Suprapubic skin (tissue), 4 donors: ENCODE measurements at regions not wholly inside any gene's neighbourhood (a gene's known extent, or its start where the extent isn't known, plus 50 kb on each side); places are given as distances from the start of the nearest gene placed in this dataset.

ENCODE experiments used
- DNase-seq, 2 donors: peaks; one replicate each; pipeline ENCODE4 v3.0.0-alpha.2; 2019; ENCODE audit warnings: low spot score in 2 of 2
- H3K27ac ChIP-seq: fragments of 200-600 bp; sonication (generic); one replicate; pipeline ENCODE4 v1.5.1; 2019
- H3K27me3 ChIP-seq: fragments of 200-600 bp; sonication (generic); one replicate; pipeline ENCODE4 v1.5.1; 2019
- H3K36me3 ChIP-seq: fragments of 200-600 bp; sonication (generic); one replicate; pipeline ENCODE4 v1.5.1; 2019
- H3K4me1 ChIP-seq: fragments of 200-600 bp; sonication (generic); one replicate; pipeline ENCODE4 v1.5.1; 2019
- H3K4me3 ChIP-seq: fragments of 200-600 bp; sonication (generic); one replicate; pipeline ENCODE4 v1.5.1; 2019; ENCODE audit warnings: mild to moderate bottlenecking
- H3K9me3 ChIP-seq: fragments of 200-600 bp; sonication (generic); one replicate; pipeline ENCODE4 v1.5.1; 2019
- CTCF ChIP-seq, 2 donors: fragments of 200-600 bp in 1 of 2; fragments of 450-650 bp in 1 of 2; sonication (generic) in 1 of 2; IDR thresholded peaks; one replicate each; pipeline ENCODE4 v1.5.1; 2016 to 2019; ENCODE audit warnings: antibody characterized with exemption in 2 of 2, mild to moderate bottlenecking in 1 of 2, moderate library complexity in 1 of 2
- EP300 ChIP-seq: sonication (generic); formaldehyde crosslinking; IDR thresholded peaks from one replicate; pipeline ENCODE4 v1.6.1; 2017; ENCODE audit warnings: antibody characterized with exemption
- POLR2A ChIP-seq, 2 donors: fragments of 450-650 bp; IDR thresholded peaks; one replicate each; pipeline ENCODE4 v1.6.1; 2017; ENCODE audit warnings: antibody characterized with exemption in 2 of 2, mild to moderate bottlenecking in 2 of 2, moderate library complexity in 2 of 2
- POLR2AphosphoS5 ChIP-seq, 3 donors: sonication (generic); formaldehyde crosslinking; IDR thresholded peaks; one replicate each; pipeline ENCODE4 v1.6.1; 2017; ENCODE audit warnings: antibody characterized with exemption in 3 of 3
- WGBS: methylation state at CpG from one replicate; pipeline ENCODE4 v1.1.5; 2018; 5-methylcytosine and 5-hydroxymethylcytosine counted together

- Histone ChIP-seq H3K4me1 (peaks cover 4% of the 10 kb centered on the region), H3K36me3 (no peaks in the 10 kb centered on the region), H3K9me3 (no peaks in the 10 kb centered on the region), H3K4me3 (no peak overlapping the region), H3K27me3 (no peaks in the 10 kb centered on the region), H3K27ac (no peak overlapping the region)
- TF ChIP-seq EP300 (no peak), POLR2A (IDR thresholded peaks at IDR 0.05) (no peak), CTCF (IDR thresholded peaks at IDR 0.05) (no peak), POLR2AphosphoS5 (IDR thresholded peaks at IDR 0.05) (no peak)
- WGBS = 49% methylated on average over 2 of the region's 2 CpGs
- no peak for DNase-seq
Observed at GRCh38 chr5:145598983-145599382, 236.2 kb downstream of the PRELID2 start.

GRCh38 chr5:145598184-145598583 lies 237.0 kb downstream of the PRELID2 start:
- Histone ChIP-seq H3K27me3 (no peaks in the 10 kb centered on the region), H3K9me3 (no peaks in the 10 kb centered on the region), H3K36me3 (no peaks in the 10 kb centered on the region), H3K4me1 (peaks cover 4% of the 10 kb centered on the region), H3K27ac (no peak overlapping the region), H3K4me3 (no peak overlapping the region)
- DNase-seq = no peak
- TF ChIP-seq CTCF (IDR thresholded peaks at IDR 0.05) (no peak), POLR2AphosphoS5 (IDR thresholded peaks at IDR 0.05) (no peak), POLR2A (IDR thresholded peaks at IDR 0.05) (no peak), EP300 (no peak)
- WGBS = 43% methylated on average over 5 of the region's 5 CpGs

- Histone ChIP-seq H3K27ac (no peak overlapping the region), H3K27me3 (no peaks in the 10 kb centered on the region), H3K4me3 (no peak overlapping the region), H3K36me3 (no peaks in the 10 kb centered on the region), H3K4me1 (peaks cover 4% of the 10 kb centered on the region), H3K9me3 (no peaks in the 10 kb centered on the region)
- no peak for TF ChIP-seq CTCF (IDR thresholded peaks at IDR 0.05)
- TF ChIP-seq POLR2AphosphoS5 (IDR thresholded peaks at IDR 0.05) = no peak
- TF ChIP-seq POLR2A (IDR thresholded peaks at IDR 0.05) = no peak
- no peak for TF ChIP-seq EP300
- DNase-seq = no peak
- WGBS = 94% methylated on average over 1 of the region's 1 CpG
Observed at GRCh38 chr5:145591578-145591977, 243.6 kb downstream of the PRELID2 start.

GRCh38 chr5:145589063-145589462 lies 246.1 kb downstream of the PRELID2 start:
- H3K4me1 ChIP-seq = no peaks in the 10 kb centered on the region
- H3K4me3 ChIP-seq = no peak overlapping the region
- DNase-seq = no peak
- WGBS = 76% methylated on average over 2 of the region's 2 CpGs
- no peaks in the 10 kb centered on the region for H3K27me3 ChIP-seq
- no peak overlapping the region for H3K27ac ChIP-seq
- no peaks in the 10 kb centered on the region for H3K9me3 ChIP-seq
- TF ChIP-seq POLR2A (IDR thresholded peaks at IDR 0.05) (no peak), POLR2AphosphoS5 (IDR thresholded peaks at IDR 0.05) (no peak), EP300 (no peak), CTCF (IDR thresholded peaks at IDR 0.05) (no peak)
- no peaks in the 10 kb centered on the region for H3K36me3 ChIP-seq

GRCh38 chr5:145588558-145588957 lies 246.6 kb downstream of the PRELID2 start:
- TF ChIP-seq CTCF (IDR thresholded peaks at IDR 0.05) (no peak), POLR2A (IDR thresholded peaks at IDR 0.05) (no peak), POLR2AphosphoS5 (IDR thresholded peaks at IDR 0.05) (no peak), EP300 (no peak)
- Histone ChIP-seq H3K4me3 (no peak overlapping the region), H3K27me3 (no peaks in the 10 kb centered on the region), H3K9me3 (no peaks in the 10 kb centered on the region), H3K36me3 (no peaks in the 10 kb centered on the region), H3K27ac (no peak overlapping the region), H3K4me1 (no peaks in the 10 kb centered on the region)
- 85% methylated on average over 2 of the region's 2 CpGs for WGBS
- DNase-seq = no peak
